ENCODE measurements at regions not wholly inside any gene's neighbourhood (a gene's known extent, or its start where the extent isn't known, plus 50 kb on each side); places are given as distances from the start of the nearest gene placed in this dataset.

DNA sequence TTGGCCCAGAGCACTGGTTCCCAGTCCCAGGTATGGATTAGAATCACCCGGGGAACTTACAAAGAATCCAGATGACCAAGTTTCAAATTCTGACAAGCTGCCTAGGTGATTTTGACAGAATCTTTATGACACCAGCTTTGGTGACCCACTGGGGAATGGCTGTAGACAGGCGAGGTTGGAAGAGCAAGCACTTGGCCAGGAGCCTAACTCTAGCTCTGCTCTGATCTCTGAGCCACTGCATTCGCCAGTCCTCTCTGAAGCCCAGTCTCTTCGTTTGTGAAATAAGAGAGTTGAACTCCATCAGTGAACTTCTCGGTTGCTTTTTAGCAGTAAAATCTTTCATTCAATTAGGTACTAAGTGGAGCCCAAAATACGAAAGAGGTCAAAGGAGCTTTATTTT, 161.2 kb downstream of the VEGFA start:
- Histone ChIP-seq H3K27ac (ENCODE audit: extremely low read depth, low read depth, low read length) (no peak overlapping the region), H2AFZ (ENCODE audit: low read depth, low read length) (peak overlapping the region; percentile 4; the same call in 1 of the 2 replicates), H3K4me3 (no peak overlapping the region), H3K9ac (ENCODE audit: insufficient read depth in 1 of 2, low read depth in 2 of 2, low read length in 2 of 2) (no peak overlapping the region), H3K36me3 (ENCODE audit: control insufficient read depth, insufficient read depth, low read length) (no peaks in the 10 kb centered on the region), H3K79me2 (ENCODE audit: control insufficient read depth, insufficient read depth, low read length) (no peaks in the 10 kb centered on the region), H4K20me1 (replicated peaks; ENCODE audit: control insufficient read depth, insufficient read depth, low read length) (no peaks in the 10 kb centered on the region), H3K9me1 (ENCODE audit: control insufficient read depth, insufficient read depth, low read length) (no peaks in the 10 kb centered on the region), H3K4me2 (ENCODE audit: insufficient read depth, low read length) (no peak overlapping the region), H3K4me1 (replicated peaks in 1 of 2; ENCODE audit: control insufficient read depth in 2 of 2, insufficient read depth in 2 of 2, low read length in 2 of 2) (peaks cover 35 to 40% of the 10 kb centered on the region in 2 experiments), H3K9me3 (replicated peaks; ENCODE audit: control insufficient read depth, insufficient read depth, low read depth, low read length) (no peaks in the 10 kb centered on the region), H3K27me3 (ENCODE audit: control insufficient read depth in 2 of 2, insufficient read depth in 2 of 2, low read length in 2 of 2) (no peaks in the 10 kb centered on the region)
- POLR2A ChIA-PET: interaction anchor here (0.7 to 1.4 kb wide), 6 partner anchors 9 to 127 kb away, joined by 3 to 5 read pairs (median 3); no protein-coding TSS in a partner anchor
- no peak for ATAC-seq
- DNase-seq (ENCODE audit: extremely low read depth in 1 of 4, low spot score in 3 of 4): no peak
- in situ Hi-C loops (cut with MboI): no loop called here
- 63% methylated on average over 6 of the region's 6 CpGs for WGBS (ENCODE audit: insufficient coverage, low coverage, missing lambda C conversion rate)
- TF ChIP-seq HIVEP1 (CRISPR knock-in tag; IDR thresholded peaks at IDR 0.05): 0 out of 2 replicates have a peak, but pooled peaks have one; percentile 38
- no peak for TF ChIP-seq ZNF41 (CRISPR knock-in tag; conservative IDR thresholded peaks at IDR 0.05)
- TF ChIP-seq ZNF165 (CRISPR knock-in tag; IDR thresholded peaks at IDR 0.05; ENCODE audit: borderline replicate concordance): no peak
- 0 out of 2 replicates have a peak, but pooled peaks have one; percentile 33 for TF ChIP-seq ZNF263 (CRISPR knock-in tag; IDR thresholded peaks at IDR 0.05; ENCODE audit: borderline replicate concordance)
- BruUV-seq (replicated peaks): no TSS peak
- FAIRE-seq: no peak
- intact Hi-C loops (cut with micrococcal nuclease): no loop called here
- CTCF ChIA-PET (ENCODE audit: low intra/inter-chr PET ratio): no interaction called here

DNA sequence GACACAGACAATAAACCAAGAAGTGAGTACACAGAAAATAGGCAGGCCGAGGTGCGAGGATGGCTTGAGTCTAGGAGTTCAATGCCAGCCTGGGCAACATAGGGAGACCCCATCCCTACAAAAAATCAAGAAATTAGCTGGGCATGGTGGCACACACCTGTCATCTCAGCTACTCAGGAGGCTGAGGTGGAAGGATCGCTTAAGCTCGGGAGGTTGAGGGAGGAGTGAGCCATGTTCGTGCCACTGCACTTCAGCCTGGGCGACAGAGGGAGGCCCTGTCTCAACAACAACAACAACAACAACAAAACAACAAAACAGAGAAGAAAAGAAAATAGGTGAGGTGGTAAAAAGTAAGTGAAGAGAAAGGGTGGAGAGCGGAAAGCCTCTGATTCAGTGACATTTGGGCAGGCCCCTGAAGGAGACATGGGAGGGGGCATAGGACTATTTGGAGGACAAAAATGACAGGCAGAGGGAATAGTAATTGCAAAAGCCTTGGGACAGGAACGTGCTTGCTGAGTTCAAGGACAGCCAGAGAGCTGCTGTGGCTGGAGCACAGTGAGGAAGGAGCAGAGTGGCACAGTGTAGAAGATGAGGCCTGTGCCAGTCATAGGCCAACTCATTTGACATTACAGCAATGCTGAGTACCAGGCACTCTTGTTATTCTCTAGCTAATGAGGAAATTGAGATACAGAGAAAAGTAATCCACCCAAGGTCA, 160.6 kb downstream of the VEGFA start:
- no peak overlapping the region for H3K4me3 ChIP-seq
- H3K27ac ChIP-seq (ENCODE audit: extremely low read depth, low read depth, low read length): no peak overlapping the region; the same call in 2 of the 3 replicates
- no peak for FAIRE-seq
- H3K4me2 ChIP-seq (ENCODE audit: insufficient read depth, low read length): no peak overlapping the region
- DNase-seq (ENCODE audit: extremely low read depth in 1 of 4, low spot score in 3 of 4): no peak
- in situ Hi-C loops (cut with MboI) (no loop called here), intact Hi-C loops (cut with micrococcal nuclease) (no loop called here)
- H3K9ac ChIP-seq (ENCODE audit: insufficient read depth in 1 of 2, low read depth in 2 of 2, low read length in 2 of 2): peak overlapping the region in 1 of 2 experiments; percentile 26; a peak in 1 of 4 replicates
- H4K20me1 ChIP-seq (replicated peaks; ENCODE audit: control insufficient read depth, insufficient read depth, low read length): no peaks in the 10 kb centered on the region
- peaks cover 35 to 43% of the 10 kb centered on the region in 2 experiments for H3K4me1 ChIP-seq (replicated peaks in 1 of 2; ENCODE audit: control insufficient read depth in 2 of 2, insufficient read depth in 2 of 2, low read length in 2 of 2)
- no peaks in the 10 kb centered on the region for H3K9me3 ChIP-seq (replicated peaks; ENCODE audit: control insufficient read depth, insufficient read depth, low read depth, low read length)
- ATAC-seq: no peak
- CTCF ChIA-PET (ENCODE audit: low intra/inter-chr PET ratio): no interaction called here
- 59% methylated on average over 8 of the region's 8 CpGs for WGBS (ENCODE audit: insufficient coverage, low coverage, missing lambda C conversion rate)
- POLR2A ChIA-PET: interaction anchor here (0.7 to 1.4 kb wide), 5 partner anchors 17 to 128 kb away, joined by 3 to 5 read pairs (median 3); no protein-coding TSS in a partner anchor
- H3K36me3 ChIP-seq (ENCODE audit: control insufficient read depth, insufficient read depth, low read length): no peaks in the 10 kb centered on the region
- no peaks in the 10 kb centered on the region for H3K79me2 ChIP-seq (ENCODE audit: control insufficient read depth, insufficient read depth, low read length)
- H2AFZ ChIP-seq (ENCODE audit: low read depth, low read length): 0 out of 2 replicates have a peak overlapping the region, but pooled peaks have one; percentile 4
- no peaks in the 10 kb centered on the region for H3K9me1 ChIP-seq (ENCODE audit: control insufficient read depth, insufficient read depth, low read length)
- H3K27me3 ChIP-seq (ENCODE audit: control insufficient read depth in 2 of 2, insufficient read depth in 2 of 2, low read length in 2 of 2): no peaks in the 10 kb centered on the region
- no TSS peak for BruUV-seq (replicated peaks)
- TF ChIP-seq, protein P1, sequence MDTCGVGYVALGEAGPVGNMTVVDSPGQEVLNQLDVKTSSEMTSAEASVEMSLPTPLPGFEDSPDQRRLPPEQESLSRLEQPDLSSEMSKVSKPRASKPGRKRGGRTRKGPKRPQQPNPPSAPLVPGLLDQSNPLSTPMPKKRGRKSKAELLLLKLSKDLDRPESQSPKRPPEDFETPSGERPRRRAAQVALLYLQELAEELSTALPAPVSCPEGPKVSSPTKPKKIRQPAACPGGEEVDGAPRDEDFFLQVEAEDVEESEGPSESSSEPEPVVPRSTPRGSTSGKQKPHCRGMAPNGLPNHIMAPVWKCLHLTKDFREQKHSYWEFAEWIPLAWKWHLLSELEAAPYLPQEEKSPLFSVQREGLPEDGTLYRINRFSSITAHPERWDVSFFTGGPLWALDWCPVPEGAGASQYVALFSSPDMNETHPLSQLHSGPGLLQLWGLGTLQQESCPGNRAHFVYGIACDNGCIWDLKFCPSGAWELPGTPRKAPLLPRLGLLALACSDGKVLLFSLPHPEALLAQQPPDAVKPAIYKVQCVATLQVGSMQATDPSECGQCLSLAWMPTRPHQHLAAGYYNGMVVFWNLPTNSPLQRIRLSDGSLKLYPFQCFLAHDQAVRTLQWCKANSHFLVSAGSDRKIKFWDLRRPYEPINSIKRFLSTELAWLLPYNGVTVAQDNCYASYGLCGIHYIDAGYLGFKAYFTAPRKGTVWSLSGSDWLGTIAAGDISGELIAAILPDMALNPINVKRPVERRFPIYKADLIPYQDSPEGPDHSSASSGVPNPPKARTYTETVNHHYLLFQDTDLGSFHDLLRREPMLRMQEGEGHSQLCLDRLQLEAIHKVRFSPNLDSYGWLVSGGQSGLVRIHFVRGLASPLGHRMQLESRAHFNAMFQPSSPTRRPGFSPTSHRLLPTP (IDR thresholded peaks at IDR 0.05; ENCODE audit: borderline replicate concordance, extremely low read depth, insufficient read length): no peak

All from K562 (cell line).